ENCODE measurements at regions not wholly inside any gene's neighbourhood (a gene's known extent, or its start where the extent isn't known, plus 50 kb on each side); places are given as distances from the start of the nearest gene placed in this dataset.

- Histone ChIP-seq H3F3A (replicated peaks; ENCODE audit: insufficient read depth) (no peaks in the 10 kb centered on the region), H3K9me2 (no peaks in the 10 kb centered on the region), H3K4me3 (ENCODE audit: low read depth in 2 of 2, low read length in 1 of 2) (no peak overlapping the region), H4K20me1 (ENCODE audit: insufficient read depth) (no peaks in the 10 kb centered on the region), H3K4me1 (ENCODE audit: control insufficient read depth in 1 of 2, insufficient read depth in 2 of 2, low read depth in 1 of 2, low read length in 1 of 2) (no peaks in the 10 kb centered on the region), H3K27me3 (ENCODE audit: insufficient read depth) (no peaks in the 10 kb centered on the region), H3K4me2 (no peak overlapping the region), H2AFZ (ENCODE audit: low read depth) (no peak overlapping the region), H3K79me2 (ENCODE audit: insufficient read depth) (no peaks in the 10 kb centered on the region), H3K36me3 (replicated peaks in 1 of 2; ENCODE audit: control insufficient read depth in 1 of 2, insufficient read depth in 2 of 2, low read length in 1 of 2) (no peaks in the 10 kb centered on the region), H3K9ac (no peak overlapping the region), H3K27ac (ENCODE audit: low read depth in 2 of 2, low read length in 1 of 2) (no peak overlapping the region), H3K9me3 (no peaks in the 10 kb centered on the region)
- 68% methylated on average over 3 of the region's 3 CpGs for WGBS (ENCODE audit: low lambda C conversion rate)
- CTCF ChIA-PET, result no interaction called here
- TF ChIP-seq FOSL2 (IDR thresholded peaks at IDR 0.05; ENCODE audit: borderline replicate concordance, low read depth), result no peak
- no peak for TF ChIP-seq EP300 (IDR thresholded peaks at IDR 0.05; ENCODE audit: borderline replicate concordance in 1 of 2, low read depth in 1 of 2, low read length in 1 of 2)
- no peak for TF ChIP-seq ZBTB33 (IDR thresholded peaks at IDR 0.05; ENCODE audit: borderline replicate concordance, low read depth)
- TF ChIP-seq POLR2AphosphoS5 (IDR thresholded peaks at IDR 0.05; ENCODE audit: low read depth, low read length), result no peak
- no peak for TF ChIP-seq TEAD4 (IDR thresholded peaks at IDR 0.05; ENCODE audit: borderline replicate concordance, insufficient read depth)
- TF ChIP-seq TAF1 (IDR thresholded peaks at IDR 0.05; ENCODE audit: borderline replicate concordance, low read depth, low read length), result no peak
- TF ChIP-seq CHD2 (IDR thresholded peaks at IDR 0.05; ENCODE audit: low read length, partially characterized antibody), result no peak
- no peak for TF ChIP-seq EZH2phosphoT487 (IDR thresholded peaks at IDR 0.05; ENCODE audit: borderline replicate concordance, low read depth)
- no peak for TF ChIP-seq GATA2 (CRISPR knock-in tag; IDR thresholded peaks at IDR 0.05)
- TF ChIP-seq RCOR1 (IDR thresholded peaks at IDR 0.05; ENCODE audit: low read length), result no peak
- TF ChIP-seq TCF12 (IDR thresholded peaks at IDR 0.05), result no peak
- no peak for DNase-seq
- POLR2A ChIA-PET, result interaction anchor here (0.6 kb wide), 1 partner anchor 29 kb away, joined by 4 read pairs; no protein-coding TSS in a partner anchor
These were observed 168.5 kb upstream of the BMP4 start for GRCh38 chr14:54125109-54125508.

DNA sequence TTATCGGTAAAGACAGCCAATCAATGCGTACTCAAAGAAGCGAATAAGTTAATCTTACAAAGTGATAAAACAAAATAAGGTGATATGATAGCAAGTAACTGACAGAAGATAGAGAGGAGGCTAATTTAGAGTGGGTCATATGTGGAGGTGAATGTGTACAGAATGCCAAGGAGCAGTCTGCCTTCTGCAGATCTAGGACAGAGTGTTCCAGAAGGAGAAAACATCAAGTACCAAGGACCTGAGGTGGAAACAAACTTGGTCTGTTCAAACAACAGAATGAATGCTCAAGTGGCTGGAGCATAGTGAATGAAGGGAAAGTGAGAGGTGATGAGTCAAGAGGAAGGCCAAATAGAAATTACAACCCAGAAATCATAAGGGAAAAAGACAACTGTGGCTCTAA, 170.3 kb upstream of the BMP4 start:
- POLR2A ChIA-PET, result no interaction called here

More for the DNA sequence above, 170.3 kb upstream of the BMP4 start:
- no peak for TF ChIP-seq EP300 (IDR thresholded peaks at IDR 0.05; ENCODE audit: borderline replicate concordance in 1 of 2, low read depth in 1 of 2, low read length in 1 of 2)
- TF ChIP-seq JUND (IDR thresholded peaks at IDR 0.05), result no peak
- no peak for TF ChIP-seq GABPA (IDR thresholded peaks at IDR 0.05; ENCODE audit: low read depth)
- no peak for TF ChIP-seq ZBTB33 (IDR thresholded peaks at IDR 0.05; ENCODE audit: borderline replicate concordance, low read depth)
- no peak for TF ChIP-seq MAX (IDR thresholded peaks at IDR 0.05; ENCODE audit: low read depth)
- TF ChIP-seq POLR2AphosphoS5 (IDR thresholded peaks at IDR 0.05; ENCODE audit: low read depth, low read length), result no peak
- TF ChIP-seq YY1 (IDR thresholded peaks at IDR 0.05; ENCODE audit: low read depth), result no peak
- TF ChIP-seq FOXJ3 (CRISPR knock-in tag; IDR thresholded peaks at IDR 0.05), result no peak
- TF ChIP-seq RAD21 (IDR thresholded peaks at IDR 0.05; ENCODE audit: low read length), result no peak
- no peak for TF ChIP-seq USF2 (IDR thresholded peaks at IDR 0.05; ENCODE audit: borderline replicate concordance, low read depth, low read length)
- TF ChIP-seq TAF1 (IDR thresholded peaks at IDR 0.05; ENCODE audit: borderline replicate concordance, low read depth, low read length), result no peak
- no peak for TF ChIP-seq ELF1 (IDR thresholded peaks at IDR 0.05)
- TF ChIP-seq NRF1 (IDR thresholded peaks at IDR 0.05; ENCODE audit: low read depth, low read length), result no peak
- TF ChIP-seq EZH2phosphoT487 (IDR thresholded peaks at IDR 0.05; ENCODE audit: borderline replicate concordance, low read depth), result no peak
- no peak for TF ChIP-seq RFX5 (IDR thresholded peaks at IDR 0.05; ENCODE audit: low read length)
- no peak for TF ChIP-seq PBX3 (IDR thresholded peaks at IDR 0.05)
- TF ChIP-seq MXI1 (IDR thresholded peaks at IDR 0.05; ENCODE audit: low read depth, low read length), result no peak
- no peaks in the 10 kb centered on the region for H3F3A ChIP-seq (replicated peaks; ENCODE audit: insufficient read depth)
- DNase-seq, result no peak
- H3K9ac ChIP-seq, result no peak overlapping the region
- no peak overlapping the region for H3K4me3 ChIP-seq (ENCODE audit: low read depth in 2 of 2, low read length in 1 of 2)
- CTCF ChIA-PET, result no interaction called here
- H4K20me1 ChIP-seq (ENCODE audit: insufficient read depth), result no peaks in the 10 kb centered on the region
- H2AFZ ChIP-seq (ENCODE audit: low read depth), result no peak overlapping the region
- 94% methylated on average over 3 of the region's 3 CpGs for WGBS (ENCODE audit: low lambda C conversion rate)
- H3K4me1 ChIP-seq (ENCODE audit: control insufficient read depth in 1 of 2, insufficient read depth in 2 of 2, low read depth in 1 of 2, low read length in 1 of 2), result no peaks in the 10 kb centered on the region
- no peaks in the 10 kb centered on the region for H3K27me3 ChIP-seq (ENCODE audit: insufficient read depth)
- H3K4me2 ChIP-seq, result no peak overlapping the region
- no peaks in the 10 kb centered on the region for H3K9me2 ChIP-seq
- no peaks in the 10 kb centered on the region for H3K36me3 ChIP-seq (replicated peaks in 1 of 2; ENCODE audit: control insufficient read depth in 1 of 2, insufficient read depth in 2 of 2, low read length in 1 of 2)
- H3K9me3 ChIP-seq, result no peaks in the 10 kb centered on the region
- H3K79me2 ChIP-seq (ENCODE audit: insufficient read depth), result no peaks in the 10 kb centered on the region
- H3K27ac ChIP-seq (ENCODE audit: low read depth in 2 of 2, low read length in 1 of 2), result no peak overlapping the region

Data from SK-N-SH (cell line).